ENCODE measurements at regions not wholly inside any gene's neighbourhood (a gene's known extent, or its start where the extent isn't known, plus 50 kb on each side); places are given as distances from the start of the nearest gene placed in this dataset.

- TF ChIP-seq, protein P1, sequence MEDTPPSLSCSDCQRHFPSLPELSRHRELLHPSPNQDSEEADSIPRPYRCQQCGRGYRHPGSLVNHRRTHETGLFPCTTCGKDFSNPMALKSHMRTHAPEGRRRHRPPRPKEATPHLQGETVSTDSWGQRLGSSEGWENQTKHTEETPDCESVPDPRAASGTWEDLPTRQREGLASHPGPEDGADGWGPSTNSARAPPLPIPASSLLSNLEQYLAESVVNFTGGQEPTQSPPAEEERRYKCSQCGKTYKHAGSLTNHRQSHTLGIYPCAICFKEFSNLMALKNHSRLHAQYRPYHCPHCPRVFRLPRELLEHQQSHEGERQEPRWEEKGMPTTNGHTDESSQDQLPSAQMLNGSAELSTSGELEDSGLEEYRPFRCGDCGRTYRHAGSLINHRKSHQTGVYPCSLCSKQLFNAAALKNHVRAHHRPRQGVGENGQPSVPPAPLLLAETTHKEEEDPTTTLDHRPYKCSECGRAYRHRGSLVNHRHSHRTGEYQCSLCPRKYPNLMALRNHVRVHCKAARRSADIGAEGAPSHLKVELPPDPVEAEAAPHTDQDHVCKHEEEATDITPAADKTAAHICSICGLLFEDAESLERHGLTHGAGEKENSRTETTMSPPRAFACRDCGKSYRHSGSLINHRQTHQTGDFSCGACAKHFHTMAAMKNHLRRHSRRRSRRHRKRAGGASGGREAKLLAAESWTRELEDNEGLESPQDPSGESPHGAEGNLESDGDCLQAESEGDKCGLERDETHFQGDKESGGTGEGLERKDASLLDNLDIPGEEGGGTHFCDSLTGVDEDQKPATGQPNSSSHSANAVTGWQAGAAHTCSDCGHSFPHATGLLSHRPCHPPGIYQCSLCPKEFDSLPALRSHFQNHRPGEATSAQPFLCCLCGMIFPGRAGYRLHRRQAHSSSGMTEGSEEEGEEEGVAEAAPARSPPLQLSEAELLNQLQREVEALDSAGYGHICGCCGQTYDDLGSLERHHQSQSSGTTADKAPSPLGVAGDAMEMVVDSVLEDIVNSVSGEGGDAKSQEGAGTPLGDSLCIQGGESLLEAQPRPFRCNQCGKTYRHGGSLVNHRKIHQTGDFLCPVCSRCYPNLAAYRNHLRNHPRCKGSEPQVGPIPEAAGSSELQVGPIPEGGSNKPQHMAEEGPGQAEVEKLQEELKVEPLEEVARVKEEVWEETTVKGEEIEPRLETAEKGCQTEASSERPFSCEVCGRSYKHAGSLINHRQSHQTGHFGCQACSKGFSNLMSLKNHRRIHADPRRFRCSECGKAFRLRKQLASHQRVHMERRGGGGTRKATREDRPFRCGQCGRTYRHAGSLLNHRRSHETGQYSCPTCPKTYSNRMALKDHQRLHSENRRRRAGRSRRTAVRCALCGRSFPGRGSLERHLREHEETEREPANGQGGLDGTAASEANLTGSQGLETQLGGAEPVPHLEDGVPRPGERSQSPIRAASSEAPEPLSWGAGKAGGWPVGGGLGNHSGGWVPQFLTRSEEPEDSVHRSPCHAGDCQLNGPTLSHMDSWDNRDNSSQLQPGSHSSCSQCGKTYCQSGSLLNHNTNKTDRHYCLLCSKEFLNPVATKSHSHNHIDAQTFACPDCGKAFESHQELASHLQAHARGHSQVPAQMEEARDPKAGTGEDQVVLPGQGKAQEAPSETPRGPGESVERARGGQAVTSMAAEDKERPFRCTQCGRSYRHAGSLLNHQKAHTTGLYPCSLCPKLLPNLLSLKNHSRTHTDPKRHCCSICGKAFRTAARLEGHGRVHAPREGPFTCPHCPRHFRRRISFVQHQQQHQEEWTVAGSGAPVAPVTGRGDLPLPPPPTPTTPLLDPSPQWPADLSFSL (CRISPR knock-in tag; IDR thresholded peaks at IDR 0.05), result no peak
- TF ChIP-seq HOMEZ (CRISPR knock-in tag; IDR thresholded peaks at IDR 0.05; ENCODE audit: low read depth) (no peak), ZNF781 (CRISPR knock-in tag; IDR thresholded peaks at IDR 0.05; ENCODE audit: borderline replicate concordance, not compliant biosample characterization) (no peak)
Measured at GRCh38 chr1:239016337-239016736, 370.0 kb upstream of the CHRM3 start (continued).

DNA sequence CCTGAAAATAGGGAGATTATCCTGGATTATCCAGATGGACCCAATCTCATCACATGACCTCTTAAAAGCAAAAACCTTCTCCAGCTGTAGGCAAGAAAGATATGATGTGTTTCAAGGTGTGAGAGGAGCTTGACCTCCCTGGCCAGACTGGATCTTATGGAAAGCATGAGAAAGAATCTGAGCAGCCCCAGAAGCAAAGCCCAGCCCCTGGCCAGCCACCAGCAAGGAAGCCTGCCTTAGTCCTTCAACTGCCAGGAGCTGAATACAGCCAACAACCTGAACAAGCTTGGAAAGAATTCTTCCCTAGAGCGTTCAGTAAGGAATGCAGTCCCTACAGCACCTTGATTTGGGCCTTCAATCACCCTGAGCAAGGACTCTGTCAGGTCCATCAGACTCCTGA, 375.0 kb upstream of the CHRM3 start:
- Histone ChIP-seq H3K4me2 (ENCODE audit: low read depth, low read length) (no peak overlapping the region), H3K4me1 (ENCODE audit: insufficient read depth, low read length) (no peaks in the 10 kb centered on the region), H4K20me1 (ENCODE audit: insufficient read depth, low read length) (no peaks in the 10 kb centered on the region), H3K27ac (ENCODE audit: extremely low read length, insufficient read depth, low read length) (no peak overlapping the region), H3K4me3 (replicated peaks in 1 of 3; ENCODE audit: insufficient read depth in 1 of 3, low read depth in 2 of 3, low read length in 3 of 3) (no peak overlapping the region), H3K9me3 (ENCODE audit: low read length) (peaks cover 85% of the 10 kb centered on the region), H2AFZ (ENCODE audit: low read length) (no peak overlapping the region), H3K27me3 (ENCODE audit: control insufficient read depth in 1 of 2, insufficient read depth in 2 of 2, low read length in 2 of 2) (no peaks in the 10 kb centered on the region), H3K79me2 (ENCODE audit: insufficient read depth, low read length) (no peaks in the 10 kb centered on the region), H3K9ac (ENCODE audit: insufficient read depth, low read depth, low read length) (no peak overlapping the region), H3K36me3 (replicated peaks in 1 of 2; ENCODE audit: control insufficient read depth in 1 of 2, insufficient read depth in 2 of 2, low read length in 2 of 2) (no peaks in the 10 kb centered on the region)
- no TSS peak for BruUV-seq (replicated peaks)
- DNase-seq (ENCODE audit: low spot score), result no peak
- no peak for ATAC-seq
- FAIRE-seq, result no peak
- 0% methylated on average over 1 of the region's 1 CpG for WGBS (ENCODE audit: low lambda C conversion rate)
- intact Hi-C loops (cut with micrococcal nuclease; ENCODE audit: unreplicated experiment) (no loop called here), in situ Hi-C loops (cut with HindIII; ENCODE audit: extremely low pct_ligation_motif_present, low pct_unique_long_range_greater_than_20kb) (no loop called here)
- ChIA-PET CTCF (ENCODE audit: low intra/inter-chr PET ratio, low total read pairs) (no interaction called here), POLR2A (no interaction called here)
- TF ChIP-seq SMYD3 (CRISPR knock-in tag; IDR thresholded peaks at IDR 0.05) (no peak), ZKSCAN8 (CRISPR knock-in tag; IDR thresholded peaks at IDR 0.05; ENCODE audit: borderline replicate concordance) (no peak), SP1 (IDR thresholded peaks at IDR 0.05) (no peak), SP1 (CRISPR knock-in tag; IDR thresholded peaks at IDR 0.05) (no peak), SIN3A (IDR thresholded peaks at IDR 0.05; ENCODE audit: borderline replicate concordance, low read depth, low read length) (no peak), ZBTB21 (CRISPR knock-in tag; IDR thresholded peaks at IDR 0.05) (no peak), HNRNPL (IDR thresholded peaks at IDR 0.05; ENCODE audit: low read depth, low read length) (no peak), SAP130 (CRISPR knock-in tag; IDR thresholded peaks at IDR 0.05; ENCODE audit: low read depth) (no peak), HDAC6 (IDR thresholded peaks at IDR 0.05; ENCODE audit: low read depth, low read length) (no peak), ZFP41 (CRISPR knock-in tag; IDR thresholded peaks at IDR 0.05; ENCODE audit: borderline replicate concordance) (no peak), ZNF589 (CRISPR knock-in tag; conservative IDR thresholded peaks at IDR 0.05) (no peak), GTF2F1 (IDR thresholded peaks at IDR 0.05; ENCODE audit: low read length) (no peak)
